Pancreas (tissue), 10 donors: ENCODE measurements at regions not wholly inside any gene's neighbourhood (a gene's known extent, or its start where the extent isn't known, plus 50 kb on each side); places are given as distances from the start of the nearest gene placed in this dataset.

ENCODE experiments used
- ATAC-seq, 4 donors: fragments of 200-7000 bp; cut with Tn5 transposase; one replicate each; pipeline versions ENCODE4 v1.8.0 to v1.9.1; 2020; ENCODE audit warnings: mild to moderate bottlenecking in 4 of 4, moderate library complexity in 4 of 4
- DNase-seq, 6 donors: peaks; one replicate each; pipeline ENCODE4 v3.0.0-alpha.2; 2020
- FAIRE-seq: peaks from 2 replicates; lab custom pipeline; 2012; peaks lifted over from hg19 to GRCh38; lab: Jason Lieb, UNC
- H3K27ac ChIP-seq, 4 donors: fragments of 200-600 bp; sonication (generic); 1 replicate in 3 of 4; 2 replicates in 1 of 4; pipeline versions ENCODE4 v1.5.0 to v1.8.0; 2020
- H3K27me3 ChIP-seq, 4 donors: fragments of 200-600 bp; one replicate each; pipeline ENCODE4 v1.8.0; 2021
- H3K36me3 ChIP-seq, 3 donors: fragments of 200-600 bp; sonication (generic) in 1 of 3; one replicate each; pipeline versions ENCODE4 v1.5.0 to v1.8.0; 2020 to 2021
- H3K4me1 ChIP-seq, 3 donors: fragments of 200-600 bp; one replicate each; pipeline ENCODE4 v1.8.0; 2021
- H3K4me3 ChIP-seq, 4 donors: fragments of 200-600 bp; sonication (generic) in 2 of 4; one replicate each; pipeline versions ENCODE4 v1.5.0 to v1.8.0; 2020 to 2021
- H3K9me3 ChIP-seq, 4 donors: fragments of 200-600 bp; one replicate each; pipeline ENCODE4 v1.8.0; 2021
- CTCF ChIP-seq, 4 donors: fragments of 200-600 bp; sonication (generic) in 3 of 4; IDR thresholded peaks; one replicate each; pipeline versions ENCODE4 v1.5.0 to v1.8.0; 2021; ENCODE audit warnings: antibody characterized with exemption in 4 of 4
- WGBS, 2 donors: extraction: QIAGEN DNeasy Blood & Tissue Kit; methylation state at CpG; one replicate each; pipeline ENCODE4 v1.1.7; 2013; 5-methylcytosine and 5-hydroxymethylcytosine counted together
- intact Hi-C, 3 donors: fragments of 100-400 bp; cut with DNase I; formaldehyde crosslinking; loops; one replicate each; pipeline versions ENCODE4 v1.11.1 to v1.14.2; 2022
- donor health status: healthy with polysubstance abuse.
- donor health status: DM: no; HTN: no; CAD: no; lungs with moderate emphysema.
- donor health status: DM: no; HTN: no; CAD: no.
- donor health status: control.
- donor health status: control.
- donor health status: Bipolar disorder and iron deficiency.
- donor health status: DM: yes; HTN: yes; CAD: no.
- donor health status: DM: no; HTN: no; CAD: no.
- donor health status: DM: no; HTN: no; CAD: no.
- donor health status: DM: yes; HTN: yes; CAD: no.

- FAIRE-seq = no peak
- Histone ChIP-seq H3K9me3 (no peaks in the 10 kb centered on the region), H3K4me1 (peaks cover 10 to 19% (median 17%) of the 10 kb centered on the region in 3 donors), H3K27me3 (no peaks in the 10 kb centered on the region), H3K27ac (no peak overlapping the region), H3K36me3 (no peaks in the 10 kb centered on the region), H3K4me3 (no peak overlapping the region)
- TF ChIP-seq CTCF (IDR thresholded peaks at IDR 0.05) = no peak
- ATAC-seq = no peak
- WGBS, 2 donors = 93 to 96% methylated on average over 6 of the region's 6 CpGs
- DNase-seq = no peak
- intact Hi-C loops = loop anchor here in 2 of 3 donors (10.0 kb wide), 2 partner anchors 115 to 305 kb away; no protein-coding TSS in a partner anchor
These were observed 62.9 kb upstream of the SNX9 start for GRCh38 chr6:157760137-157760536.

- no peak overlapping the region for H3K27ac ChIP-seq
- FAIRE-seq (no peak), DNase-seq (no peak), ATAC-seq (no peak)
- no peaks in the 10 kb centered on the region for H3K9me3 ChIP-seq
- H3K36me3 ChIP-seq = no peaks in the 10 kb centered on the region
- TF ChIP-seq CTCF (IDR thresholded peaks at IDR 0.05) = no peak
- no peaks in the 10 kb centered on the region for H3K27me3 ChIP-seq
- H3K4me1 ChIP-seq = peaks cover 10 to 19% (median 17%) of the 10 kb centered on the region in 3 donors
- no peak overlapping the region for H3K4me3 ChIP-seq
- intact Hi-C loops = loop anchor here in 2 of 3 donors (10.0 kb wide), 2 partner anchors 114 to 304 kb away; no protein-coding TSS in a partner anchor
- WGBS, 2 donors = 85 to 89% methylated on average over 7 of the region's 7 CpGs
These were observed 62.3 kb upstream of the SNX9 start for GRCh38 chr6:157760589-157761330.

GRCh38 chr6:157761331-157761921 lies 61.6 kb upstream of the SNX9 start:
- ATAC-seq = no peak

GRCh38 chr6:157761926-157762325 lies 61.1 kb upstream of the SNX9 start:
- Histone ChIP-seq H3K4me1 (peaks cover 10 to 19% (median 17%) of the 10 kb centered on the region in 3 donors), H3K36me3 (no peaks in the 10 kb centered on the region), H3K4me3 (no peak overlapping the region), H3K27ac (peak overlapping the region in 1 of 4 donors; percentile 4), H3K27me3 (no peaks in the 10 kb centered on the region), H3K9me3 (no peaks in the 10 kb centered on the region)
- TF ChIP-seq CTCF (IDR thresholded peaks at IDR 0.05) = no peak
- intact Hi-C loops = loop anchor here in 2 of 3 donors (10.0 kb wide), 2 partner anchors 113 to 303 kb away; no protein-coding TSS in a partner anchor
- FAIRE-seq (no peak), ATAC-seq (no peak), DNase-seq (no peak)
- WGBS, 2 donors = 89 to 90% methylated on average over 13 of the region's 13 CpGs

More at GRCh38 chr6:157761331-157761921, 61.6 kb upstream of the SNX9 start:
- no peak for TF ChIP-seq CTCF (IDR thresholded peaks at IDR 0.05)
- no peak for FAIRE-seq
- Histone ChIP-seq H3K27ac (peak overlapping the region in 1 of 4 donors; percentile 4), H3K9me3 (no peaks in the 10 kb centered on the region), H3K36me3 (no peaks in the 10 kb centered on the region), H3K4me3 (no peak overlapping the region), H3K4me1 (peaks cover 10 to 19% (median 17%) of the 10 kb centered on the region in 3 donors), H3K27me3 (no peaks in the 10 kb centered on the region)
- intact Hi-C loops = loop anchor here in 2 of 3 donors (10.0 kb wide), 2 partner anchors 113 to 303 kb away; no protein-coding TSS in a partner anchor
- DNase-seq = no peak
- WGBS, 2 donors = 83 to 93% methylated on average over 12 of the region's 12 CpGs
